Left ventricle myocardium inferior (tissue), 1 donor: ENCODE measurements at regions not wholly inside any gene's neighbourhood (a gene's known extent, or its start where the extent isn't known, plus 50 kb on each side); places are given as distances from the start of the nearest gene placed in this dataset.
"Not testable (repeated sequence)": the region's sequence is repeated elsewhere in the genome, so short reads cannot be mapped to it uniquely, and the experiment has no call there.

Experiments
- DNase-seq: peaks from one replicate; pipeline ENCODE4 v3.0.0-alpha.2; 2020
- H3K27ac ChIP-seq: fragments of 200-600 bp; replicated peaks from 2 replicates; pipeline ENCODE4 v1.8.0; 2021
- H3K27me3 ChIP-seq: fragments of 200-600 bp; 2 replicates; pipeline ENCODE4 v1.8.0; 2021; ENCODE audit warnings: low read depth
- H3K36me3 ChIP-seq: fragments of 200-600 bp; 2 replicates; pipeline ENCODE4 v1.8.0; 2021
- H3K4me1 ChIP-seq: fragments of 200-600 bp; 2 replicates; pipeline ENCODE4 v1.8.0; 2021
- H3K4me3 ChIP-seq: fragments of 200-600 bp; 2 replicates; pipeline ENCODE4 v1.8.0; 2021; ENCODE audit warnings: mild to moderate bottlenecking, moderate library complexity
- H3K9me3 ChIP-seq: fragments of 200-600 bp; replicated peaks from 2 replicates; pipeline ENCODE4 v1.8.0; 2021
- intact Hi-C: fragments of 100-400 bp; cut with micrococcal nuclease; formaldehyde crosslinking; loops from one replicate; pipeline ENCODE4 v1.11.0; 2022
- TF ChIP-seq, protein P1 (sequence below): fragments of 200-600 bp; IDR thresholded peaks from 2 replicates; pipeline ENCODE4 v1.8.0; 2021; ENCODE audit warnings: antibody characterized with exemption, mild to moderate bottlenecking, borderline replicate concordance
- donor health status: DM: no; HTN: yes; CAD: no; lungs with severe emphysema.

DNA sequence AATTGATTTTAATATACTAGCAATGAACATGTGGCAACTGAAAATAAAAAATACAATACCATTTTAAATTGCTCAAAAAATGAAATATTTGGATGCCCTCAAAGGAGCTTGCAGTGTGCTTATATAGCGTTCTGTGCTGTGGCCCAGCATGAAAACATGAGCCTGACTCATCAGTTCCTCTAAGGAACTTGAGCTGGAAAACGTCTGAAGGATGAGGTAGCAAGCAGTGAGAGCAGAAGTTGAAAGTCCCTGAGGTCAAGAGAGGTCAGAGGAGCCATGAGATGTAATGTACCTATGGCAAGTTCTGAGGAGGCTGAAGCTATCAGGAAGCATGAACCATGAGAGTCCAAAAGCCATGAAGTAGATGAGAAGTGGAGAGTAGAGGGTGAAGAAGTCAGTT is 59.7 kb downstream of the HMGB3 start:
- TF ChIP-seq, protein P1, sequence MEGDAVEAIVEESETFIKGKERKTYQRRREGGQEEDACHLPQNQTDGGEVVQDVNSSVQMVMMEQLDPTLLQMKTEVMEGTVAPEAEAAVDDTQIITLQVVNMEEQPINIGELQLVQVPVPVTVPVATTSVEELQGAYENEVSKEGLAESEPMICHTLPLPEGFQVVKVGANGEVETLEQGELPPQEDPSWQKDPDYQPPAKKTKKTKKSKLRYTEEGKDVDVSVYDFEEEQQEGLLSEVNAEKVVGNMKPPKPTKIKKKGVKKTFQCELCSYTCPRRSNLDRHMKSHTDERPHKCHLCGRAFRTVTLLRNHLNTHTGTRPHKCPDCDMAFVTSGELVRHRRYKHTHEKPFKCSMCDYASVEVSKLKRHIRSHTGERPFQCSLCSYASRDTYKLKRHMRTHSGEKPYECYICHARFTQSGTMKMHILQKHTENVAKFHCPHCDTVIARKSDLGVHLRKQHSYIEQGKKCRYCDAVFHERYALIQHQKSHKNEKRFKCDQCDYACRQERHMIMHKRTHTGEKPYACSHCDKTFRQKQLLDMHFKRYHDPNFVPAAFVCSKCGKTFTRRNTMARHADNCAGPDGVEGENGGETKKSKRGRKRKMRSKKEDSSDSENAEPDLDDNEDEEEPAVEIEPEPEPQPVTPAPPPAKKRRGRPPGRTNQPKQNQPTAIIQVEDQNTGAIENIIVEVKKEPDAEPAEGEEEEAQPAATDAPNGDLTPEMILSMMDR, result no peak

DNA sequence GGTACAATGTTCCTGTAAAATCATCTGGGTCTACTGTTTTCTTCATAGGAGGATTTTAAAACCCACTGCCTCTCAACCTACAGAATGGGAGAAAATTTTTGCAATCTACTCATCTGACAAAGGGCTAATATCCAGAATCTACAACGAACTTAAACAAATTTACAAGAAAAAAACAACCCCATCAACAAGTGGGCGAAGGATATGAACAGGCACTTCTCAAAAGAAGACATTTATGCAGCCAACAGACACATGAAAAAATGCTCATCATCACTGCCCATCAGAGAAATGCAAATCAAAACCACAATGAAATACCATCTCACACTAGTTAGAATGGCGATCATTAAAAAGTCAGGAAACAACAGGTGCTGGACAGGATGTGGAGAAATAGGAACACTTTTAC is 83.2 kb downstream of the HMGB3 start:
- DNase-seq, H3K4me3 ChIP-seq, H3K9me3 ChIP-seq, H3K4me1 ChIP-seq, H3K36me3 ChIP-seq, H3K27ac ChIP-seq, intact Hi-C loops, H3K27me3 ChIP-seq: not testable (repeated sequence)

More for the DNA sequence above, 59.7 kb downstream of the HMGB3 start:
- DNase-seq, result no peak
- Histone ChIP-seq H3K27ac (no peak overlapping the region), H3K27me3 (no peaks in the 10 kb centered on the region), H3K4me3 (no peak overlapping the region), H3K4me1 (no peaks in the 10 kb centered on the region), H3K36me3 (no peaks in the 10 kb centered on the region), H3K9me3 (no peaks in the 10 kb centered on the region)
- intact Hi-C loops, result no loop called here

DNA sequence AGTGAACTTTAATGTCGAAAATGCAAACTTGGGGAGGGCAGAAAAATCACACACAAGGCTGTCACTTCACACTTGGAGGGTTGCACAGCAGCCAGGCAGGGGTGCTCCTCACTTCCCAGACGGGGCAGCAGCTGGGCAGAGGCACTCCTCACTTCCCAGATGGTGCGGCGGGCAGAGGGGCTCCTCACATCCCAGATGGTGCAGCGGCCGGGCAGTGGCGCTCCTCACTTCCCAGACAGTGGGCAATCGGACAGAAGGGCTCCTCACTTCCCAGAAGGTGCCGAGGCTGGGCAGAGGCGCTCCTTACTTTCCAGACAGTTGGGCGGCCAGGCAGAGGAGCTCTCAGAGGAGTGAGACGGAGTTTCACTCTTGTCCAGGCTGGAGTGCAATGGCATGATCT is 90.6 kb downstream of the HMGB3 start:
- Histone ChIP-seq H3K4me1 (no peaks in the 10 kb centered on the region), H3K9me3 (no peaks in the 10 kb centered on the region), H3K27ac (no peak overlapping the region), H3K4me3 (no peak overlapping the region), H3K27me3 (no peaks in the 10 kb centered on the region), H3K36me3 (no peaks in the 10 kb centered on the region)
- DNase-seq, result no peak
- intact Hi-C loops, result no loop called here
- TF ChIP-seq, protein P1, result no peak

DNA sequence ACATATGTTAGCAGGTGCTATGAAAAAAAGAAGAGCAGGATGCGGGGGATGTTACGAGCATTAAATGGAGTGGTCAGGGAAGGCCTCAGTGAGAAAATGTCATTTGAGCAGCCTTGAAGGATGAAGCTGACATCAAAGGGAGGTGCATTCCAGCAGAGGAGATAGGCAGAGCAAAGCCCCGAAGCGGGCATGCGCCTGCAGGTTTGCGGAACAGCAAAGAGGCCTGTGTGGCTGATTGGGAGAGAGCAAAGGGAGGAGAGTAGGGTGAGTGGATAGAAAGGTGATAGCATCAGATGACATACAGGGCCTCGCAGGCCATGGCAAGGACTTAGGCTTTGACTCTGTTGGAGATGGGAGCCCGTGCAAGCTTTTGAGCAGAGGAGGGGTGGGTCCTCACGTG is 95.4 kb upstream of the GPR50 start:
- no peaks in the 10 kb centered on the region for H3K9me3 ChIP-seq
- intact Hi-C loops, result loop anchor here (5.0 kb wide), 1 partner anchor 309 kb away; no protein-coding TSS in a partner anchor
- no peak overlapping the region for H3K27ac ChIP-seq
- no peaks in the 10 kb centered on the region for H3K27me3 ChIP-seq
- H3K4me3 ChIP-seq, result no peak overlapping the region
- no peaks in the 10 kb centered on the region for H3K36me3 ChIP-seq
- TF ChIP-seq, protein P1, result no peak
- no peaks in the 10 kb centered on the region for H3K4me1 ChIP-seq
- DNase-seq, result no peak

DNA sequence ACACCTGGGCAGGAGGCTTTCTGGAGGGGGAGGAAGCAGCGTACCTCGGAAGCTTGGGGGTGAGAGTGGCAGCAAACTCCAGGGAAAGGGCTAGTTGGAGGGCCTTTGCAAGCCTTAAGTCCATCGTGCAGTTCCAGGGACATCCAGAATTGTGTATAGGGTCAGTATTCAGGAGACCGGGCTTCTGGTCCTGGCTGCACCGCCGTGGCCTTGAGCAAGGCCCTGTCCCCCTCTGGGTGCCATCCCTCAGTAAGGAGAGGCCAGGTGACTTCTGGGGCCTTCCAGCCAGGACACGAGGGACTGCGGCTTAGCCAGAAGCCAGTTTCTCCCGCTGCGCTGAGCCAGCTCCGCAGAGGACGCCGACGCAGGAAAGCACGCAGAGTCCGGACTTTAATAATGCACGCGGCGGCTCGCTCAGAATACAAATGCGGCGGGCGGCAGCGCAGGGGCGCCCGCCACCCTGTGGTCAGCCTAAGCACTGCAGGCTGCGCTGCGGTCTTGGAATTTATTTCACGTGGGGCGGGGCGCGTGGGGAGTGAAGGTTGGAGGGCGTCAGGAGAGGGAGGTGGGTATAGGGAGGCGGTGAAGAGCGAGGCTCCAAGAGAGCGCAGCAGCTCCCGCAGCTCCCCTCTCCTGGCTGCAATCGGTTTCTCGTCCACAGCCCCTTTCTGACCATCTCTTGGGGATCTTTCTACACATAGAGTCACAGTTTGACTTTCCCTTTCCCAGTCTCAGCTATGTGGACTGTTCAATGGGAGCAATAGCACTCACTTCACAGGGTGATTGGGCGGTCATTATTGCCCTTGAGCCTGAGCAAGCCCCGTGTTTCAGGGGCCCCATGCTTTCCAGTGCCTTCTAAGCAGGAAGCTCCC is 94.1 kb upstream of the GPR50 start:
- Histone ChIP-seq H3K4me3 (peak overlapping the region; percentile 35), H3K4me1 (no peaks in the 10 kb centered on the region), H3K27me3 (no peaks in the 10 kb centered on the region), H3K9me3 (no peaks in the 10 kb centered on the region), H3K36me3 (no peaks in the 10 kb centered on the region), H3K27ac (no peak overlapping the region)
- TF ChIP-seq, protein P1, result peak; percentile 90
- intact Hi-C loops, result loop anchor here (5.0 kb wide), 1 partner anchor 310 kb away; no protein-coding TSS in a partner anchor
- DNase-seq, result peak; percentile 53

DNA sequence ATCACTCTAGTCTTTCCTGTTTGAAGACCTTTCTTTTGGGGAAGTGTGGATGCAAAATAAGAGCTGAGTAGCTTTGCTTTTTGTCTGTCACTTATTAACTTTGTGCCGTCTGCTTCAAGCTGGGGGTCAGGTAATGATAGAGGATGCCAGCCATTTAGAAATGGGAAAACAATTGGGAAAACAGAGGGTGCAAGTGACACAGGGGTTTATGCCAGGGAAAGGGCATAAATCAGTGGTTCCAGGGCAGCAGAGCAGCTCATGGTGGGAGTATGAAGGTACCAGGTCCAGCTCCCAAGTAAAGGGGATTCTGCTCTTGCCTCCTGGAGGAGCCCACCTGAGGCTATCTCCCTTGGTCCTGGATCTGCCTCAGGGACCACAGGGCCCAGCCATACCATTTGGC is 91.9 kb upstream of the GPR50 start:
- intact Hi-C loops, result loop anchor here (5.0 kb wide), 1 partner anchor 312 kb away; no protein-coding TSS in a partner anchor
- TF ChIP-seq, protein P1, result no peak
- no peaks in the 10 kb centered on the region for H3K27me3 ChIP-seq

More for the DNA sequence above, 91.9 kb upstream of the GPR50 start:
- Histone ChIP-seq H3K27ac (no peak overlapping the region), H3K9me3 (no peaks in the 10 kb centered on the region), H3K4me3 (no peak overlapping the region), H3K36me3 (no peaks in the 10 kb centered on the region), H3K4me1 (no peaks in the 10 kb centered on the region)
- no peak for DNase-seq
